Endothelial cell (in vitro differentiated cells): ENCODE measurements at regions not wholly inside any gene's neighbourhood (a gene's known extent, or its start where the extent isn't known, plus 50 kb on each side); places are given as distances from the start of the nearest gene placed in this dataset.

Experiments used
- DNase-seq: peaks from one replicate; pipeline ENCODE4 v3.0.0; 2021; ENCODE audit warnings: low spot score
- H3K27ac Mint-ChIP-seq: one replicate; pipeline ENCODE4 v1.8.0; 2021; ENCODE audit warnings: mixed read lengths, inconsistent platforms; ENCODE audit not compliant: unreplicated experiment
- H3K27me3 Mint-ChIP-seq: one replicate; pipeline ENCODE4 v1.8.0; 2021; ENCODE audit warnings: mild to moderate bottlenecking, moderate library complexity, mixed read lengths, inconsistent platforms; ENCODE audit not compliant: unreplicated experiment
- H3K36me3 Mint-ChIP-seq: one replicate; pipeline ENCODE4 v1.8.0; 2021; ENCODE audit warnings: mild to moderate bottlenecking, low read depth, mixed read lengths, inconsistent platforms; ENCODE audit not compliant: unreplicated experiment
- H3K4me1 Mint-ChIP-seq: one replicate; pipeline ENCODE4 v1.8.0; 2021; ENCODE audit warnings: mild to moderate bottlenecking, mixed read lengths, inconsistent platforms; ENCODE audit not compliant: unreplicated experiment
- H3K4me3 Mint-ChIP-seq: one replicate; pipeline ENCODE4 v1.8.0; 2021; ENCODE audit warnings: mild to moderate bottlenecking, mixed read lengths, inconsistent platforms; ENCODE audit not compliant: unreplicated experiment
- H3K9me3 Mint-ChIP-seq: one replicate; pipeline ENCODE4 v1.8.0; 2021; ENCODE audit warnings: mixed read lengths, inconsistent platforms; ENCODE audit not compliant: unreplicated experiment
- CTCF ChIP-seq: fragments of 200-600 bp; sonication (generic); IDR thresholded peaks from one replicate; pipeline ENCODE4 v1.5.0; 2021; ENCODE audit warnings: antibody characterized with exemption; ENCODE audit not compliant: unreplicated experiment

DNA sequence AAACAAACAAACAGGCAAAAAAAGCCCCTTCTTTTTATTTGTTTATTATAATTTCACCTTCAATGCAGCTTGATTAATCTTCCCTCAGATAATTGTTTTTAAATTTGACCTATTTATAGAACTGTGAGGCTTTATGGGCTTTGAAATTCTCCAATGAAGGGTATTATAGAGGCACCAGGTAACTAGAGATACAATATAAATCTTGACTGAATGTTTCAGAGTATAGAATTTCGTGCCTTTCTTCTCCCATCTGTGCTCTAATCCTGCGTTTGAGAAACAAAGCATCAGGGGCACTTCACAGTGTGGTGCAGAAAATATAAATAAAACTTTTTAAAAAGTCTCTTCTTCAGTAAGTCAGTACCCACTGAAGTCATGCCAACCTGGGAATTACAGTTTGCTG lies 120.9 kb downstream of the ANKRD50 start:
- Mint-ChIP-seq H3K9me3 (no peaks in the 10 kb centered on the region), H3K4me1 (peaks cover 5% of the 10 kb centered on the region), H3K36me3 (peaks cover 4% of the 10 kb centered on the region), H3K27me3 (no peaks in the 10 kb centered on the region), H3K4me3 (no peak overlapping the region), H3K27ac (no peak overlapping the region)
- no peak for DNase-seq
- no peak for TF ChIP-seq CTCF

- no peak for DNase-seq
- Mint-ChIP-seq H3K27ac (no peak overlapping the region), H3K4me3 (no peak overlapping the region), H3K36me3 (peaks cover 4% of the 10 kb centered on the region), H3K9me3 (no peaks in the 10 kb centered on the region), H3K27me3 (no peaks in the 10 kb centered on the region), H3K4me1 (peaks cover 5% of the 10 kb centered on the region)
- no peak for TF ChIP-seq CTCF
These were observed 119.0 kb downstream of the ANKRD50 start for GRCh38 chr4:124593494-124593893.

DNA sequence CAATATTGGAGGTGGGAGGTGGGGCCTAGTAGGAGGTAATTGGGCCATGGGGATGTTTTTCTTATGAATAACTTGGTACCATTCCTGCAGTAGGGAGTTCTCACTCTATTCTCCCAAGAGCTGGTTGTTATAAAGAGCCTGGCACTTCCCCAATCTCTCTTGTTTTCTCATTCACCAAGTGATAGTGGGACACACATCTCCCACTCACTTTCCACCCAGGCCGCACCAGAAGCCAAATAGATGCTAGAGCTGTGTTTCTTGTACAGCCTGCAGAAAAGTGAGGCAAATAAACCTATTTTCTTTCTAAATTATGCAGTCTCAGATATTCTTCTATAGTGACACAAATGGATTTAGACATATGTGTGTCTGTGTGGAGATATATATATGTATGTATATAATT lies 117.6 kb downstream of the ANKRD50 start:
- H3K27me3 Mint-ChIP-seq = no peaks in the 10 kb centered on the region
- no peak for DNase-seq
- peaks cover 5% of the 10 kb centered on the region for H3K4me1 Mint-ChIP-seq
- H3K27ac Mint-ChIP-seq = no peak overlapping the region
- H3K36me3 Mint-ChIP-seq = no peaks in the 10 kb centered on the region
- H3K4me3 Mint-ChIP-seq = no peak overlapping the region
- no peak for TF ChIP-seq CTCF
- H3K9me3 Mint-ChIP-seq = no peaks in the 10 kb centered on the region

DNA sequence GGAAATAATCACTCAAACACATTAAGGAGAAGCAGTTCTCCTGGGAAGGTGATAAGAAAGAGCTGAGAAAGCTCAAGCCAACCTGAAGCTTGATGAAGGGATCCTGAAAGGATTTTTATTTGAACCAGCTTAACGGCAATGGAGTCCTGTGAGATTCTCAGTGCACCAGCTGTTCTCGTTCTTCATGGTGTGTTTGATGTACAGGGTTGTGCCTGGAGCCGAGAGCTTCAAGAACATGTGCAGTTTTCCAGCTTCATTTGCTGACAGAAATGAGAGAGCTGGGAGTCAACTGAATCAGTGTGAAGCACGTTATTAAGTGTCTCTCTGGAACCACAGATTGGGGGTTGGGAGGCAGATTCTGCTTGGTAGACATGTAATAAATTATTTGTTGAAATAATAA lies 115.7 kb downstream of the ANKRD50 start:
- no peak for DNase-seq
- no peak for TF ChIP-seq CTCF
- Mint-ChIP-seq H3K27me3 (no peaks in the 10 kb centered on the region), H3K4me1 (peaks cover 5% of the 10 kb centered on the region), H3K9me3 (no peaks in the 10 kb centered on the region), H3K4me3 (no peak overlapping the region), H3K27ac (no peak overlapping the region), H3K36me3 (no peaks in the 10 kb centered on the region)

DNA sequence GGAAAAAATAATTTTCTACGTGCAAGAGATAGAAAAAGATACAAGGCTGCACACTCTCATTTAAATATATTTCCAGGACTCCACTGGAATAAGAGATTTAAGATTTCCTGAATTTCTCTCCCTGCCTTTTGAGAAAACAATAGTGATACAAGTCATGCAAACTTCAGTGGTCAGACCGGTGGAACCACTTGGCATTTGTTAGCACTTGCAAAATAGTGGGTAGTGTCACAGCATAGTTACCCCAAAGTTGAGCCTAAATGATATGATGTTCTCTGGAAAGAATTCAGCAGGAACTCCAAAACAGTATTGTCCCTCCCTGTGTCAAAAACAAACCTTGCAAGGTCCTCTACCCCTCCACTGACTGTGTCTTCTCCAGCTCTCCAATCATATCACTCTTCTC lies 102.3 kb downstream of the ANKRD50 start:
- DNase-seq = no peak
- Mint-ChIP-seq H3K4me1 (no peaks in the 10 kb centered on the region), H3K36me3 (no peaks in the 10 kb centered on the region), H3K27me3 (peaks cover 8% of the 10 kb centered on the region), H3K4me3 (no peak overlapping the region), H3K27ac (no peak overlapping the region), H3K9me3 (no peaks in the 10 kb centered on the region)
- TF ChIP-seq CTCF = no peak
